ENCODE measurements at regions not wholly inside any gene's neighbourhood (a gene's known extent, or its start where the extent isn't known, plus 50 kb on each side); places are given as distances from the start of the nearest gene placed in this dataset.

DNA sequence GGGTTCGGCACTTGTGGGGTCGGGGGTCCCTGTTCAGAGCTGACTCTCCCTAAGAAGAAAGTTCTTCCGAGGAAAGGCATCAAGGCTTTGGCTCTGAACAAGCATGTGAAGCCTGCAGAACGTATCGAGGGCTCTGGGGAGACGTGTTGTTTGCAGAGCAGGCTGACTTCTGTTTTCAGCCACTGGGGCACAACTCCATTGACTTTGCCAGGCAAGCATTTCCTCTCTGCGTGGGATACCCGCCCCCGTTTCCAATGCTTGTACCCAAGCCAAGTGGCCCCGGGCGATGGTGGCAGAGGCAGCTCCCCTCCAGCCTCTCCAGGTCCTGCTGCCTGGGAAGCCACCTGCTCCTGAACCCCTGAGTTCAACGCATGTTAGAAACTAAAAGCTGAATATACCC lies 255.7 kb downstream of the RBFOX3 start:
- H3K27ac ChIP-seq (ENCODE audit: low read depth in 2 of 2, low read length in 2 of 2) = no peak overlapping the region
- peak in 1 of 5 donors; percentile 32 for DNase-seq
- TF ChIP-seq, protein P1, sequence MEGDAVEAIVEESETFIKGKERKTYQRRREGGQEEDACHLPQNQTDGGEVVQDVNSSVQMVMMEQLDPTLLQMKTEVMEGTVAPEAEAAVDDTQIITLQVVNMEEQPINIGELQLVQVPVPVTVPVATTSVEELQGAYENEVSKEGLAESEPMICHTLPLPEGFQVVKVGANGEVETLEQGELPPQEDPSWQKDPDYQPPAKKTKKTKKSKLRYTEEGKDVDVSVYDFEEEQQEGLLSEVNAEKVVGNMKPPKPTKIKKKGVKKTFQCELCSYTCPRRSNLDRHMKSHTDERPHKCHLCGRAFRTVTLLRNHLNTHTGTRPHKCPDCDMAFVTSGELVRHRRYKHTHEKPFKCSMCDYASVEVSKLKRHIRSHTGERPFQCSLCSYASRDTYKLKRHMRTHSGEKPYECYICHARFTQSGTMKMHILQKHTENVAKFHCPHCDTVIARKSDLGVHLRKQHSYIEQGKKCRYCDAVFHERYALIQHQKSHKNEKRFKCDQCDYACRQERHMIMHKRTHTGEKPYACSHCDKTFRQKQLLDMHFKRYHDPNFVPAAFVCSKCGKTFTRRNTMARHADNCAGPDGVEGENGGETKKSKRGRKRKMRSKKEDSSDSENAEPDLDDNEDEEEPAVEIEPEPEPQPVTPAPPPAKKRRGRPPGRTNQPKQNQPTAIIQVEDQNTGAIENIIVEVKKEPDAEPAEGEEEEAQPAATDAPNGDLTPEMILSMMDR (IDR thresholded peaks at IDR 0.05; ENCODE audit: borderline replicate concordance, extremely low read depth, insufficient read depth) = no peak
- no peaks in the 10 kb centered on the region for H3K4me1 ChIP-seq (ENCODE audit: control insufficient read depth in 2 of 3, insufficient read depth in 2 of 3, low read depth in 1 of 3, low read length in 3 of 3)
- no peaks in the 10 kb centered on the region for H3K36me3 ChIP-seq (ENCODE audit: control insufficient read depth in 2 of 3, insufficient read depth in 3 of 3, low read length in 3 of 3)
- intact Hi-C loops (cut with DNase I) = no loop called here
- no peak overlapping the region for H3K4me3 ChIP-seq (ENCODE audit: low read length in 3 of 3)
- FAIRE-seq = no peak
- no peaks in the 10 kb centered on the region for H3K9me3 ChIP-seq (ENCODE audit: control insufficient read depth in 2 of 3, insufficient read depth in 1 of 3, low read length in 3 of 3)
- peaks cover 5% of the 10 kb centered on the region for H3K27me3 ChIP-seq (ENCODE audit: control insufficient read depth, insufficient read depth, low read length)
- H3K9ac ChIP-seq (ENCODE audit: low read length in 3 of 3) = no peak overlapping the region

- FAIRE-seq (no peak), DNase-seq (peak in 1 of 5 donors; percentile 30)
- no peaks in the 10 kb centered on the region for H3K36me3 ChIP-seq (ENCODE audit: control insufficient read depth in 2 of 3, insufficient read depth in 3 of 3, low read length in 3 of 3)
- no peak overlapping the region for H3K27ac ChIP-seq (ENCODE audit: low read depth in 2 of 2, low read length in 2 of 2)
- TF ChIP-seq, protein P1 (IDR thresholded peaks at IDR 0.05; ENCODE audit: borderline replicate concordance, extremely low read depth, insufficient read depth) = no peak
- no peak overlapping the region for H3K4me3 ChIP-seq (ENCODE audit: low read length in 3 of 3)
- H3K9me3 ChIP-seq (ENCODE audit: control insufficient read depth in 2 of 3, insufficient read depth in 1 of 3, low read length in 3 of 3) = no peaks in the 10 kb centered on the region
- peaks cover 5% of the 10 kb centered on the region for H3K27me3 ChIP-seq (ENCODE audit: control insufficient read depth, insufficient read depth, low read length)
- no peaks in the 10 kb centered on the region for H3K4me1 ChIP-seq (ENCODE audit: control insufficient read depth in 2 of 3, insufficient read depth in 2 of 3, low read depth in 1 of 3, low read length in 3 of 3)
- no peak overlapping the region for H3K9ac ChIP-seq (ENCODE audit: low read length in 3 of 3)
- intact Hi-C loops (cut with DNase I) = no loop called here
Measured at GRCh38 chr17:79354173-79354820, 256.6 kb downstream of the RBFOX3 start.

- H3K27me3 ChIP-seq (ENCODE audit: control insufficient read depth, insufficient read depth, low read length) = peaks cover 7% of the 10 kb centered on the region
- no peaks in the 10 kb centered on the region for H3K9me3 ChIP-seq (ENCODE audit: control insufficient read depth in 2 of 3, insufficient read depth in 1 of 3, low read length in 3 of 3)
- H3K4me3 ChIP-seq (ENCODE audit: low read length in 3 of 3) = no peak overlapping the region
- no peaks in the 10 kb centered on the region for H3K36me3 ChIP-seq (ENCODE audit: control insufficient read depth in 2 of 3, insufficient read depth in 3 of 3, low read length in 3 of 3)
- FAIRE-seq = no peak
- H3K27ac ChIP-seq (ENCODE audit: low read depth in 2 of 2, low read length in 2 of 2) = no peak overlapping the region
- H3K4me1 ChIP-seq (ENCODE audit: control insufficient read depth in 2 of 3, insufficient read depth in 2 of 3, low read depth in 1 of 3, low read length in 3 of 3) = no peaks in the 10 kb centered on the region
- TF ChIP-seq, protein P1 (IDR thresholded peaks at IDR 0.05; ENCODE audit: borderline replicate concordance, extremely low read depth, insufficient read depth) = no peak
- intact Hi-C loops (cut with DNase I) = no loop called here
- H3K9ac ChIP-seq (ENCODE audit: low read length in 3 of 3) = no peak overlapping the region
- peak in 1 of 5 donors; percentile 37 for DNase-seq
Measured at GRCh38 chr17:79353548-79353947, 257.3 kb downstream of the RBFOX3 start.

GRCh38 chr17:79353016-79353415 lies 257.8 kb downstream of the RBFOX3 start:
- Histone ChIP-seq H3K9ac (ENCODE audit: low read length in 3 of 3) (no peak overlapping the region), H3K4me1 (ENCODE audit: control insufficient read depth in 2 of 3, insufficient read depth in 2 of 3, low read depth in 1 of 3, low read length in 3 of 3) (no peaks in the 10 kb centered on the region), H3K27ac (ENCODE audit: low read depth in 2 of 2, low read length in 2 of 2) (no peak overlapping the region), H3K27me3 (ENCODE audit: control insufficient read depth, insufficient read depth, low read length) (peaks cover 7% of the 10 kb centered on the region), H3K4me3 (ENCODE audit: low read length in 3 of 3) (no peak overlapping the region), H3K36me3 (ENCODE audit: control insufficient read depth in 2 of 3, insufficient read depth in 3 of 3, low read length in 3 of 3) (no peaks in the 10 kb centered on the region), H3K9me3 (ENCODE audit: control insufficient read depth in 2 of 3, insufficient read depth in 1 of 3, low read length in 3 of 3) (no peaks in the 10 kb centered on the region)
- intact Hi-C loops (cut with DNase I) = no loop called here
- TF ChIP-seq, protein P1 (IDR thresholded peaks at IDR 0.05; ENCODE audit: borderline replicate concordance, extremely low read depth, insufficient read depth) = no peak
- DNase-seq (peak in 1 of 5 donors; percentile 35), FAIRE-seq (no peak)

Measured in kidney (tissue), 13 donors.